GM18505 (cell line): ENCODE measurements at regions not wholly inside any gene's neighbourhood (a gene's known extent, or its start where the extent isn't known, plus 50 kb on each side); places are given as distances from the start of the nearest gene placed in this dataset.

ENCODE experiments used
- ATAC-seq: cut with Tn5 transposase; IDR thresholded peaks from one replicate; pipeline ENCODE4 v1.9.1; 2021; ENCODE audit not compliant: unreplicated experiment
- POLR2A ChIP-seq: IDR thresholded peaks from 4 replicates; pipeline ENCODE4 v1.6.1; 2011; ENCODE audit warnings: borderline replicate concordance; ENCODE audit not compliant: insufficient read depth, insufficient read length; ENCODE audit errors: extremely low read depth

DNA sequence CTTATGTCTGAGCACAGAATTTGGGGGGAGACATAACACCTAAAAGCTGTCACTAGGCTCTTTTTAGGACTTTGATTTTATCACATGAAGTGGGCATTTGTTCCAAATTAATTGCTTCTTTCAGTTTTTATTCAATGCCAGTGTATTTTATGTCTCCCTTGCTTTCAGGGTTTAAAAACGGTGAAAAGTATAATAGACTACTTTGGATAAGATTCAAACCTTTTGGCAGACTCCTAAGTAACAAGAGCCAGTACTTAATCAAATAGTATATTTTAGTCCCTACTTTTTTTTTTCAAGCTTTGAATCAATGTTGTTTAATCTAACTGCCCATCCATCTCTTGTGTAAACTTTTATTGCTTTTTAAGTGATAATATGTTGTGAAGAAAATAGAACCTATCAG is 847.2 kb upstream of the DPPA4 start:
- TF ChIP-seq POLR2A = no peak
- ATAC-seq = no peak

DNA sequence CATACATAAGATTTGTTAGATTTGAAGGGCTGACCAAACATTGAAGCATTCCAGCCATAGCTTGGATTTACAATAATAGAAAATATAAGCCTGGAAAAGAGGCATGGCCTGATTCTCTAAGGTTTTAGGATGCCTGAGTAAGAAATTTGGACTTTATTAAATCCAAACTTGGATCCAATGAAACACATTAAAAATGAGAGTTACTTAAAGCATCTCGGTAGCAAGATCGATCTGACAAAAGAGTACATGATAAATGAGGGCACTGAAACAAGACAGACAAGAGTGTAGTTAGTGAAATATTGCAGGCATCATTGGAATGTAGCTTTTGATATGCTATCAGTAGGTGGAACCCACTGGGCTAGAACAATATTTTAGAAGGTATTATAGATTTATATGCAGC is 855.7 kb upstream of the DPPA4 start:
- ATAC-seq = no peak
- no peak for TF ChIP-seq POLR2A

DNA sequence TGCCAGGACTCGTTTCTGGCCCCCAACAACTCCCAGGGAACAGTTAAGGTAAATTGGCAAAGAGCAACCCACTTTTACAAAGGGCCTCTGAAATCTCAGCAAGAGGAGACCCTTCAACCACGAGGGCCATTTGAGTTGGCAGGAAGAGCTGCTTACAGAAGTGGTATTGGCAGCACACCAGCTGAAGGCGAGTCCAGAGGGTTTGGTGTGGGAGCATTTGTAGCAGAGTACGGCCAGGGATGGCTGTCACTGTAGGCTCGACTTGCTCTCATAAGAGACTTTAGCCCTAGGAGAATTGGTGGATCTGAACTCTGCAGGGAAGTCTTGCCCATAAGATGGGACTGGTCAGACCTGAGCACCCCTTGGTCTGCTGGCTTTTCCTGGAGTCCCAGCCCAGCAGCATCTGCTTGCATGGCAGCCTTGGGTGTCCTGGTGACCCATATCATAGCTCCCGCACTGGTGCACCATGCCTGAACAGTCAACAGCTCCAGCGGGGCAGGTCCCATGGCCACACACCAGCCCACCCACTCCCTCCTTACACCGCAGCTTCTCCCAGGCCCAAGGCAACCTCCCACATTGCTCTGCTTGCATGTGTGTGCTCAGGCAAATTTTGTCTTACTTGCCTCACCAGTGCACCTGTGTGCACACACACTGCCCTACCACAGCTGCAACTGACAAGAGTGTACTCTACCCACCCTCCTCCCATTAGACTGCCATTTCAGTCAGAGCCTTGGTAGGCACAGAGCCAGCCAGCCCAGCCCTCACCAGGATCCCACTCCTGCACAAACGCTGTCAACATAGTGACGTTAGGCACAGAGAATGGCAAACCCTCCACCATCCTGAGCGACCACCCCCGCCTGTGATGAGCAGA is 861.6 kb upstream of the DPPA4 start:
- no peak for TF ChIP-seq POLR2A
- no peak for ATAC-seq

DNA sequence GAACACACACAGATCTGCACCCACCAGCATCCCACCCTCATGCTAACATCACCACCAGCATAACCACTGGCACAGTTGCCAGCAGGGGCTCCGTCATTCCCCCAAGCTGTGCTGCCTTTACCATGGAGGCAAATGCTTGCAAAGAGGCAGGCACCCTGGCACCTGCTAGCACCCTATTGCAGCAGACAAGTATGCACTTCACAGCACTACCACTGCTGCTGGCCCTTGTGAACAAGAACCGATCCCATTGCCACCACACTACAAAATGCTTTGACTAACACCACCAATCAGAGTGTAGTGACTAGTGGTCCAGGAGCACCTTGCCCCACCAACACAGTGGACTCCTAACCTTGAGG is 862.2 kb upstream of the DPPA4 start:
- TF ChIP-seq POLR2A = no peak

DNA sequence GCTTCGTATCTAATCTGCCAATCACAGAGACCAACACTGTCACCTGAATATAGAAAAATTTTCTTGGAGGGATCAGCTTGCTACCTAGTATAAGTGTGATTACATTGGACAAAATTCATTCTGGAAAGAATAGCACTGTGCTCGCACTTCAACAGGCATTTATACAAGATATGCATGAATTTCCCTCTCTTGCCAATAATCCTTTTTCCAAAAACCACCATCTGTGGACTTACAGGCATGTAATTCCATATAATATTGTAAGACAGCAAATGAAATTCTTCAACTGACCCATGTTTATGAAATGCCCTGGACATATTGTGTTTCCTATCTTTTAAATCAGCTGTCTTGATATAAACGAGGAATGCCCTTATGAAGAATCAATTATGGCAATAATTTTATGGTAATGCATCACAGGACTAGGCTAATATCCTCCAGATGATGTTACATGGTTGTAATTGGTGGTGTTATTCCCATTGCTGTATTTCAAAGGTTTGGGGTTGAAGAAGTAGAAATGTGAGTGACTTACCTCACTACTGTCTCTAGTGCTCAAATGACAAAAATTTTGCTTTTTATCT is 861.4 kb upstream of the NECTIN3 start:
- ATAC-seq = no peak
- TF ChIP-seq POLR2A = no peak

More for the DNA sequence above, 862.2 kb upstream of the DPPA4 start:
- no peak for ATAC-seq

DNA sequence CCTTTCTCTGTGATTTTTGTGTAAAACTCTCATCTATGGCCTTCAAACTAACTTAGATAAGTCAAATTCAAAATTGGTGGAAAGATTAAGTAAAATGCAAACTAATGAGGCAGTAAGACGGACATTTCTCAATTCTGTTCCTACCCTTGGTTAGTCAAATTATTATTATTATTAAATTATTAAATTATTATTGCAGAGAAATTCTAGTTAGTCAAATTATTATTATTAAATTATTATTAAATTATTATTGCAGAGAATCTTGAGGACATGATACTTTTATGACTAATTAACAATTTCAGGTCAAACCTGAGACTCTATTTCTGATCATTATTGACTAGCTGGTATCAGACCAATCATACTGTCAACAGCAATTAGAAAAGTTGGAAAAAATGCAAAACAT is 845.0 kb upstream of the NECTIN3 start:
- no peak for ATAC-seq
- TF ChIP-seq POLR2A = no peak

DNA sequence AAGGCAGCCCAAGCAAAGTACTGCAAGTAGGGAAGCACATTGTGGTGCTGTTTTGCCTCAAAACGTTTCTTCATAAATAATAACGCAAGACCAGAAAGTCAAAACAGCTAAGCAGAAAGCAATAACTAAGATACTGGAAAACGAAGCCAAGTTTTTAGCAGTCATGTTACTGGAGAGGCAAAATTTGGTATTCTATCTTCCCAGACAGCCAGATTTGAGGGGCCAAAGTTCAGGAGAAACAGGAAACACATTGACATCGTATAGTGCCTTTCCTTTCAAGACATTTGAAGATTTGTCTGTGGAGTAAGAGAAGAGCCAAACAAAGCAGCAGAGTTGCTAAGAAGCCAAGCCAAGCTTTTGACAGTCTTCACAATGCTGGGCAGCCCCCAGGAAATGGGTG is 843.6 kb upstream of the NECTIN3 start:
- ATAC-seq = no peak
- TF ChIP-seq POLR2A = no peak

DNA sequence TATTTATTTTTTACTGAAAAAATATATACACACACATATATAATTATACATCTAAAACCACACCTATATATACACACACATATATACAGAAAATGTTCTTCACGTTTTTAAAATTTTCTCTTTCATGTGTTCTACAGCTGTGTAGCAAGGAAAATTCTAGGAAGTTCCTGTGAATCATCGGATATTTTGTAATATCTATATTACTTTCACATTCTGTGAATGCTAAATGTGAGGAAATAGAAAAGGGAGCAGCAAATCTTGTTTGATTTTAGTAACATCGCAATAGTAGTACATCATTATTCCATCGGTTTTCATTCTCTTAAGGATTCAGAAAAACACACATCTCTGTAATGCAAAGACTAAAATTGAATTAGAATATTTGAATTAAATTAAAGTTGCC is 836.8 kb upstream of the NECTIN3 start:
- ATAC-seq = no peak
- no peak for TF ChIP-seq POLR2A

DNA sequence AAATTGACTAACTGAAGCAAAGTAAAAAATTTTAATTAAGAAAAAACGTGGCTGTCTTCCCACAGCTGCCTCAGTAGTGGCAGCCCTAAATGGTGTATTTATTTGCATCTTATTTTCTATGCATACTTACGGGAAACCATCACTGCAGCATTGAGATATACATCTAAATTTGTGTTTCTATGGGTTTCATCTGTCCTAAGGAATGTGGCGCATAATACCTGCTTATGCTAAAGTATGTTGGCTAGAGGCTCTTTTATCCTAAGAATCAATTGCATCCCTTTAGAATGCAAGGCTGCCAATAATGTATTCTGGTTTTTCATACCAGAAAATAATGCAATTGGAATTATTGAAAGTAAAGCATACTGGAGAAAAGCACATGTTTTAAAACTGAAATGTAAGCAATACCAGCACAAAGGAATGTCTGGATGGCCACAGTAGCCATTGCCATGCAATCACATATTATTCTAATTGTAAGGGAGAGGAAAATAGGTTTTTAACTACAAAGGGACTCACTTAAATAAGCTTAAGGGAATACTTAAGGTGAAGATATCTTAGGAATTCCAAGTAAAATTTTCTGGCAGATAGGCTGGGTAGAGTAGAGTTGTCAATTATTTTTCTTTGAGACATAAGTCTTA is 834.5 kb upstream of the NECTIN3 start:
- no peak for TF ChIP-seq POLR2A
- no peak for ATAC-seq

DNA sequence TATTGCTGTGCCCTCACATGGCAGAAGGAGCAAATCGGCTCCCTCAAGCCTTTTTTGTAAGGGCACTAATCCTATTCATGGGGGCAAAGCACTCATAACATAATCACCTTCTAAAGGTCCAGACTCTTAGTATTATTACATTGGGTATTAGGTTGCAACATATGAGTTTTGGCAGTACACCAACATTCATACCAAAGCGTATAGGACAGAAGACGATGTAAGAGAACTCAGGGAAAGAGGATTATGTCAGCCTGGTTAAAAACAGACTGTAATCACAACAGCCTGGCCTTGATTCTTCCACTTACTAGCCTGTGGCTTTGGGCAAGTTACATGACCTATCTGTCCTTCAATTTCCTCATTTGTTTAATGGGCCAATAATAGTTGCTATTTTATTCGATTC is 828.5 kb upstream of the NECTIN3 start:
- ATAC-seq = no peak
- no peak for TF ChIP-seq POLR2A

DNA sequence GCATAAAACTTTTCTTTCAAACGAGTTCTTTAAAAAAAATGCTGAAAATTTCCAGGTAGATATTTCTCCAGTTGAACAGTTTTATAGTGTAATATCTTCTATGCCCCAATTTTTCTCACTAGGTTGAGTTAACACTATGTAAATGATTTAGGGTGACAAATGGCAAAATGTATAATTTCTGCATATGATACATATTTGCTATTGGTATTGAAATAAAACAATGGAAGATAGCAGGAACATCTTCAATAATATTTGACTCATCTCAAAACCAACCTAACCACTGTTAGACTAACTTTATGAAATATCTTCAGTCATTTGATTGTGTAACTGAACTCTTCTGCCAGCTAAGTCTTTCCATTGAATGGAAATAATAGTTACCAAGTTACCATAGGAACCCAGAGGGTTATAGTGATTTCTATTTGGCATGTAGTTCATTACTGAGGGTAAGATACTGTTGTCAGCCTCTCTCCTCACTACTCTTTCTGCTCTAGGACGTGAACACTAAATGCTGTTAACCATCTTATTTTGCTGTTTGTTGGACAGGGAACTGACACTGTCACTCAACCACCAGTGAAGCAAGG is 824.7 kb upstream of the NECTIN3 start:
- no peak for ATAC-seq
- no peak for TF ChIP-seq POLR2A

DNA sequence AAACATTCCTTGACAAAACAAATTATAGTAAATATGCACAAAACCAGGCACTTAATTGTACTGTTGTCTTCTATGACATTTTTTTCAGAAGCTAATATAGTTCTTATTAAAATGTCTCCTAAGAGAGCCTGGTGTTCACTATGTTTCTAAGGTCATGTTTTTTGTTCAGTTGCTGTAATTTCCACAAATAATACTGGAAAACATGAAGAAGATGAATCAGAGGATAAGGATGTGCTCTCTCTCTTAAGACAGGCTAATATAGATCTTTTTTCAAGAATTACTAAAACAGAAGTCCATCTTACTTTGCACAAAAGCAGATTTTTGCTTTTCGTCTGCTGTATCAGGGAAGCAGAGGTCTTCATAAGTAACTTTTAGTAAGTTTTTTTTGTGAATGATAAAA is 823.0 kb upstream of the NECTIN3 start:
- ATAC-seq = no peak
- TF ChIP-seq POLR2A = no peak

DNA sequence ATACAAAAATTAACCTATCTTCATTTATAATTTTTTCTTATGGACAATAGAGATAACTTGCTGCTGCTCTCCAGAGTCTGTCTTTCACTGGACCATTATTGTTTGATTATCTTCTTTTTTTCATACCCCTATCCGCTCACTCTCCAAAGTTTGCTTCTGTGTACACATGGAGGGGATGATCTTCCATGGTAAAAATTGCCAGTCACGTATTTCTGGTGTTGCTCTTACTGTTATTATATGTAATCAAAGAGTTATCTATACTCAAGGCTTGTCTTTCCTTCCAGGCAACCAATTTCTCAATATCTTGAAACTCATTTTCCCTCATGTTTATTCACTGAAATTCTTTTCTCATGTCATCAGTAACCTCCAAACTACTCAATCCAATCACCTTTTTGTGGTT is 817.8 kb upstream of the NECTIN3 start:
- TF ChIP-seq POLR2A = no peak
- ATAC-seq = no peak

DNA sequence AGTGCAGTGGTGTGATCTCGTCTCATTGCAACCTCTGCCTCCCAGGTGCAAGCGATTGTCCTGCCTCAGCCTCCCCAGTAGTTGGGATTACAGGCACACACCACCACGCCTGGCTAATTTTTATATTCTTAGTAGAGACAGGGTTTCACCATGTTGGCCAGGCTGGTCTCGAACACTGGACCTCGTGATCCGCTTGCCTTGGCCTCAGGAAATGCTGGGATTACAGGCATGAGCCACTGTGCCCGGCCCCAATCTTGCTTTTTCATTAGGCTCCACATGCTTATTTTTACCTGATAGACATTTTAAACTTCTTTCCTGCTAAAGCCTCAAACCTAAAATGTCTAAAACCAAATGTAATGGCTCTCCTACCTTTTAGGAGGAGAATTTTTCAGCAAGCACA is 817.0 kb upstream of the NECTIN3 start:
- no peak for TF ChIP-seq POLR2A
- ATAC-seq = no peak

DNA sequence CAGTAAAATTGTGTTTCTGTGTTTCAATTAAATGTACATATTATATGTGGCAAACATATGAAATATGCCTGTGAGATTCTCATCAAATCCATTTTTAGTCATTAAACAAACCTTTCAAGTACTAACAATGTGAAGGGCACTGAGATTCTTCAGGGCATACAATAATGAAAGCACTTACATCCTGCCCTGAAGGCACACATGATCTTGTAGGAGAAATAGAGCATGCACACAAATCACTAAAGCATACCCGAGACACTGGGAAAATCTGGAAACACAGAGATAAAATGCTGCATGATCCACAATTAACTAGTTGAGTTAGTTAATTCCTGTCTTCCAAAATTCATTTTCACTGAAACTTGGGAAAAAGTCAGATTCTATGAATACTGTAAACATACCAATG is 810.5 kb upstream of the NECTIN3 start:
- no peak for TF ChIP-seq POLR2A
- no peak for ATAC-seq

DNA sequence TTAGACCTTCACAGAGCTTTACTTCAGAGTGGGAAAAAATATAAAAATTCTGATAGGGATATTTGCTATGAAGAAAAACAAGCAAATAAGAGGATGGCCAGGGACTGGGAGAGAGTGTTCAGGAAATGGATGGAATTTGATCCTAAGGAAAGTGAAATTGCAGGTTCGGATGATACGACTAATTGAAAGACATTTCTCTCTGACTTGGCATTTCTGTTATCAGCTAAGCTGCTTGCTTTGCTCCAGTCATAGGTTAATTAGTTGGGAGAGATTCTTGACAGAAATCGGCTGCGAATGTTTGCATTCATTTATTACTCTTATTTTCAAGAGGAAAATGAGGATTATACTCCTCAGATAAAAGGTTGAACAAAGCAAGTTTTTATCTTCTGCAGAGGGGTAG is 808.7 kb upstream of the NECTIN3 start:
- no peak for TF ChIP-seq POLR2A
- no peak for ATAC-seq
